NCI-H345 treated with DMSO at 0.1 percent for 48 hours (cell line): ENCODE measurements at regions not wholly inside any gene's neighbourhood (a gene's known extent, or its start where the extent isn't known, plus 50 kb on each side); places are given as distances from the start of the nearest gene placed in this dataset.
"Not testable (repeated sequence)": the region's sequence is repeated elsewhere in the genome, so short reads cannot be mapped to it uniquely, and the experiment has no call there.

Source experiments
- DNase-seq: peaks from one replicate; lab custom pipeline; 2025; ENCODE audit not compliant: unreplicated experiment; lab: John Stamatoyannopoulos, UW

DNA sequence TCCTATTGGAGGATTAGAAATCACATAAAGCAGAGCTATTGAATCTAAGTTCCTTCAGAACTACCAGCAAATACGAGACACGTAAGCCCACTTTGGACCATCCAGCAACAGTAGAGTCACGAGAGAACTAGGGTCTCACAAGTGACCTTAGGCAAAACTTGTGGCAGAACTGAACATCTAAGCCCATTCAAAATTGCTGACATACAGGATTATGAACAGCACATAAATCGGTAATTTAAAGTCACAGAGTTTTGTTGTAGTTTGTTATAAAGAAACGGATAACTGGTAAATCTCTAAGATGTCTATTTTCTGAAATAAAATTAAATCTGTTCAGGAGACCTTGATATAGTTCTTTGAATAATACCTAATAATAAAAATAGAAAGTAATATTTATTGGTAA lies 1366.0 kb downstream of the NCAM2 start:
- no peak for DNase-seq

GRCh38 chr21:22374218-22374969 lies 1376.2 kb downstream of the NCAM2 start:
- no peak for DNase-seq

DNA sequence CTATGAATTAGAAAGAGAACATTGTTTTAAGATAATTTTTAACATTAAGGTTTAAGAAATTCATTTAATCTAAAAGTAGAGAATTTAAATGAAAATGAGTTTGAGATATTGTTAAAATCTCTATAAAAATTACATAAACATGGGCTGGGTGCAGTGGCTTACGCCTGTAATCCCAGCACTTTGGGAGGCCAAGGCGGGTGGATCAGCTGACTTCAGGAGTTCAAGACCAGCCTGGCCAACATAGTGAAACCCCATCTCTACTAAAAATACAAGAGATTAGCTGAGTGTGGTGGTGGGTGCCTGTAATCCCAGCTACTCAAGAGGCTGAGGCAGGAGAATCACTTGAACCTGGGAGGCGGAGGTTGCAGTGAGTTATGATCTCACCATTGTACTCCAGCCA lies 1379.6 kb downstream of the NCAM2 start:
- not testable (repeated sequence) for DNase-seq

DNA sequence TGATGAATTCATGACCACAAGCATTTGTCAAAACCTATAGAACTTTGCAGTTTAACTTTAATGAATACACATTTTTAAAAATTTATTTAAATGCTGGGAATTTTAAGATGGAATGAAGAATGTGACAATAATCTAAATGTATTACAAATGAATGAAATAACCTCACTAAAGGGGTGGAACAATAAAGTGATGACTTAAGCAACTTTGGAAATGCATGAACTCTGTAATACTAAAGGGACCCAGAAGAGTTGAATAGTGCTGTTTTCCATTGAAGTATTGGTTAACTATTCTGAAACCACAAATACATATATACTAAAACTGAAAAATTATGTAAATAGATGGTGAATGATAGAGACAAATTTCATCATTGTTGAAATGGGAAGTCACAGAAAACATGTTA lies 1395.1 kb downstream of the NCAM2 start:
- no peak for DNase-seq

GRCh38 chr21:22395965-22396364 lies 1397.8 kb downstream of the NCAM2 start:
- no peak for DNase-seq

- no peak for DNase-seq
These were observed 1401.7 kb downstream of the NCAM2 start for GRCh38 chr21:22399681-22400514.

DNA sequence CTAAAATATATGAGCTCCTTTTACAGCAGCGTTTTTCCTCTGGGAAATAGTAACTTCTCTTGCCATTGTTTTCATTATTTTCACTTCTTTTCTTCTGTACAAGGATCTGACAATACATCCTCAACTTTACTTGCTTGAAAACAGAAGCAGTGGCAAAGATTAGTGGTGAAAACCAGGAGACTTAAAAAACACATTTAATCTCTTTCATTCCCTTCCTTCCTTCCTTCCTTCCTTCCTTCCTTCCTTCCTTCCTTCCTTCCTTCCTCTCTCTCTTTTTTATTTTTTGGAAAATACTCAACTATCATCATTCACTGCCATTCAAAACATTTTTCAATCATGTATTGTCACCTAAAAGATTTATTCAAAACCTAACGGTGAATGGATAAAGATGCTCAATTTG lies 1411.4 kb downstream of the NCAM2 start:
- no peak for DNase-seq

DNA sequence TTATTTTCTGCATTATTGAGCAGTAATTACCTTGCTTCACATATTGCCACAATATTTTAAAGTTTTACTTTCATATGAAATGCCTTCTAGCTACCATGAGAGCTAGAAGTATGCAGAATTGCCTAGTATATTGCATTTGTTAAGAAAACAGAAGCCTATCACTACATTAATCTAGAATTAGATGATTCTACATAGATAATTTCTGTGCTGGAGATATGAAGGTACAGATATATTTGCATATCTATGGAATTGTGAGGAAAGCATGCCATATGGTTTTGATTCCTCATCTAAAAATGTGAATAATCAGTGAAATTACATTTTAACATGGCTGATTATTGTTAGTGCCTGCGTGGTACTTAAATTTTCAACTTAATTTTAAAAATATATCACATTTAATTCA lies 1418.3 kb downstream of the NCAM2 start:
- DNase-seq, result no peak

- DNase-seq, result no peak
These were observed 1423.4 kb downstream of the NCAM2 start for GRCh38 chr21:22421416-22422180.

- no peak for DNase-seq
These were observed 1440.3 kb downstream of the NCAM2 start for GRCh38 chr21:22438428-22439086.

- DNase-seq, result no peak
These were observed 1446.8 kb downstream of the NCAM2 start for GRCh38 chr21:22444990-22445389.

- no peak for DNase-seq
These were observed 1452.3 kb downstream of the NCAM2 start for GRCh38 chr21:22450507-22450906.

- no peak for DNase-seq
These were observed 1458.0 kb downstream of the NCAM2 start for GRCh38 chr21:22456241-22456640.

- DNase-seq, result no peak
These were observed 1470.7 kb downstream of the NCAM2 start for GRCh38 chr21:22468893-22469292.

DNA sequence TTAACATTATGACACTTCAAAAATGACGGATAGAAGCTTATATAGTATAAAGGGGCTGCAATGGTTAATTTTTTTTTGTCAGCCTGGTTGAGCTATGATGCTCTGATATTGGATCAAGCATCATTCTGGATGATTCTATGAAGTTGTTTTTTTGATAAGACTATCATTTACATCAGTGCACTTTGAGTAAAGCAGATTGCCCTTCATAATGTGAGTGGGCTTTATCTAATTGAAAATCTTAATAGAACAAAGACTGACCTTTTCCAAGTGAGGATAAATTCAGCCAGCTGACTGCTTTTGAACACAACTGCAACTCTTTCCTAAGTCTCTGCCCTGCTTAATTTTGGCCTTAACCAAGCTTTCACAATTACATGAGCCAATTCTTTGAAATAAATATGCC lies 1476.2 kb downstream of the NCAM2 start:
- no peak for DNase-seq

- DNase-seq, result no peak
These were observed 1478.0 kb downstream of the NCAM2 start for GRCh38 chr21:22476214-22476613.

- no peak for DNase-seq
These were observed 1478.8 kb downstream of the NCAM2 start for GRCh38 chr21:22476726-22477646.

DNA sequence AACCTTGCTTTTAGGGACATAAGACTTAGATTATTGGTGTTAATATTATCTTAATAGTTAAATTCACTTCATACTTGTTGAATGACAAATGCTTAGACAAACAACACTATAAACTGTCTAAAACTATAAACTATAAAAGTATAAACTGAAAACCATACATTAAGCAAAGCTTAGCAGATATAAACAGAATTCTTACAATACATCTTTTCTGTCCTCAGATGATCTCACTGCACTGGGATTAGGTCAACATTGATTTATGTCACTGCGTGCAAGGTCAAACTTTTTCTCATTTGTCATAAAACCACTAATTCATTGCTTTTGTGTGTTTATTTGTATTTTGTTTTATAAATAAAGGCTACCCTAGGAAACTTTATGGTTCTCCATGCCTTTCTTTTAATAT lies 1491.8 kb downstream of the NCAM2 start:
- no peak for DNase-seq

DNA sequence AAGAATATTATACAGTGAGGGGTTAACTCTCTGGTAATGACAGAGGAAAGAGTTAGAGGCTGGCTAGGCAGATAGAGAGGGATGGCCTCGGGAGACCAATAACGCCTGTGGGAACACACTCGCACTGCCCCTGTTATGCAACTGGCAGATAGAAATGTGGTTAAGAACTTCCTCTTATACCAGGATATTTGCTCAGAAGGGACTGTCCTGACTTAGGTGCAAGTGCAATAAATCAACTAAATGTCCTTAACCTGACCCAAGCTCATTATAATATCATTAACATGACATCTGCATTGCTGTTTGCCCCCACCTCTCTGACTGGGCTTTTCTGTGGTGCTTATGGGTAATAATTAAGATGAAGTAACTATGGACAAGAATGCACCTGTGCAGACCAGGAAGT lies 1518.0 kb downstream of the NCAM2 start:
- no peak for DNase-seq

- no peak for DNase-seq
These were observed 1537.4 kb downstream of the NCAM2 start for GRCh38 chr21:22535630-22536029.
